Activated T-cell treated with anti-CD3 and anti-CD28 coated beads, Interleukin-2, amount 50 U/mL, for 24 hours (primary cell): ENCODE measurements at regions not wholly inside any gene's neighbourhood (a gene's known extent, or its start where the extent isn't known, plus 50 kb on each side); places are given as distances from the start of the nearest gene placed in this dataset.
"Not testable (repeated sequence)": the region's sequence is repeated elsewhere in the genome, so short reads cannot be mapped to it uniquely, and the experiment has no call there.

Experiments
- DNase-seq: peaks from one replicate; pipeline ENCODE4 v3.0.0-alpha.2; 2020
- H3K27ac Mint-ChIP-seq: 2 replicates; pipeline ENCODE4 v1.8.0; 2020; ENCODE audit warnings: mild to moderate bottlenecking, mixed read lengths
- H3K27me3 Mint-ChIP-seq: 2 replicates; pipeline ENCODE4 v1.8.0; 2020; ENCODE audit warnings: mixed read lengths
- H3K36me3 Mint-ChIP-seq: 2 replicates; pipeline ENCODE4 v1.8.0; 2020; ENCODE audit warnings: low read depth, mixed read lengths
- H3K4me1 Mint-ChIP-seq: 2 replicates; pipeline ENCODE4 v1.8.0; 2020; ENCODE audit warnings: low read depth, mixed read lengths
- H3K4me3 Mint-ChIP-seq: 2 replicates; pipeline ENCODE4 v1.8.0; 2020; ENCODE audit warnings: mild to moderate bottlenecking, moderate library complexity, mixed read lengths
- H3K9me3 Mint-ChIP-seq: 2 replicates; pipeline ENCODE4 v1.8.0; 2020; ENCODE audit warnings: mixed read lengths

DNA sequence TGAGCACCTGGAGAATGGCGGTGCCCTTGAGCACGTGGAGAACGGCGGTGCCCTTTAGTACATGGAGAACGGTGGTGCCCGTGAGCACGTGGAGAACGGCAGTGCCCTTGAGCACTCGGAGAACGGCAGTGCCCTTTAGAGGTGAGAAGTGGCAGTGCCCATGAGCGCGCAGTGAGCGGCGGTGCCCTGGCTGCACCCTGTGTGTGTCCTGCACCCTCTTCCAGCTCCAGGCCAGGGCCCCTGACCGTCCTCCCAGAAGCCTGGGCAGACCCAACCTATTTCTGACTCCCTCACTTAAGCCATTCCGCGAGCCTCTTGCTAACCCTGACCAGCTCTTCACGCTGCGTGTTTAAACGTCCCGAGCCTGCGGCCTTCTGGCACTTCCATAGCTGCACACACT, 151.3 kb downstream of the DLL1 start:
- no peak overlapping the region for H3K4me3 Mint-ChIP-seq
- DNase-seq, result peak; percentile 5

DNA sequence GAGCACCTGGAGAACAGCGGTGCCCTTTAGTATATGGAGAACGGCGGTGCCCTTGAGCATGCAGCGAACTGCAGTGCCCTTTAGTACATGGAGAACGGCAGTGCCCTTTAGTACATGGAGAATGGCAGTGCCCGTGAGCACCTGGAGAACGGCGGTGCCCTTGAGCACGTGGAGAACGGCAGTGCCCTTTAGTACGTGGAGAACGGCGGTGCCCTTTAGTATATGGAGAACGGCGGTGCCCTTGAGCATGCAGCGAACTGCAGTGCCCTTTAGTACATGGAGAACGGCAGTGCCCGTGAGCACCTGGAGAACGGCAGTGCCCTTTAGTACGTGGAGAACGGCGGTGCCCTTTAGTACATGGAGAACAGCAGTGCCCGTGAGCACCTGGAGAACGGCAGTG, 151.8 kb downstream of the DLL1 start:
- not testable (repeated sequence) for H3K9me3 Mint-ChIP-seq, DNase-seq, H3K36me3 Mint-ChIP-seq, H3K4me3 Mint-ChIP-seq, H3K4me1 Mint-ChIP-seq, H3K27ac Mint-ChIP-seq, H3K27me3 Mint-ChIP-seq

More for the DNA sequence above, 151.3 kb downstream of the DLL1 start:
- Mint-ChIP-seq H3K27ac (no peak overlapping the region), H3K4me1 (peaks cover 2% of the 10 kb centered on the region), H3K36me3 (peaks cover 1% of the 10 kb centered on the region), H3K9me3 (peaks cover 8% of the 10 kb centered on the region), H3K27me3 (peaks cover 5% of the 10 kb centered on the region)

GRCh38 chr6:170137911-170138910, 152.7 kb downstream of the DLL1 start:
- H3K27me3 Mint-ChIP-seq, result peaks cover 5% of the 10 kb centered on the region
- H3K4me1 Mint-ChIP-seq, result no peaks in the 10 kb centered on the region
- H3K9me3 Mint-ChIP-seq, result peaks cover 2% of the 10 kb centered on the region
- H3K27ac Mint-ChIP-seq, result no peak overlapping the region
- no peaks in the 10 kb centered on the region for H3K36me3 Mint-ChIP-seq
- DNase-seq, result peak; percentile 20
- H3K4me3 Mint-ChIP-seq, result no peak overlapping the region

DNA sequence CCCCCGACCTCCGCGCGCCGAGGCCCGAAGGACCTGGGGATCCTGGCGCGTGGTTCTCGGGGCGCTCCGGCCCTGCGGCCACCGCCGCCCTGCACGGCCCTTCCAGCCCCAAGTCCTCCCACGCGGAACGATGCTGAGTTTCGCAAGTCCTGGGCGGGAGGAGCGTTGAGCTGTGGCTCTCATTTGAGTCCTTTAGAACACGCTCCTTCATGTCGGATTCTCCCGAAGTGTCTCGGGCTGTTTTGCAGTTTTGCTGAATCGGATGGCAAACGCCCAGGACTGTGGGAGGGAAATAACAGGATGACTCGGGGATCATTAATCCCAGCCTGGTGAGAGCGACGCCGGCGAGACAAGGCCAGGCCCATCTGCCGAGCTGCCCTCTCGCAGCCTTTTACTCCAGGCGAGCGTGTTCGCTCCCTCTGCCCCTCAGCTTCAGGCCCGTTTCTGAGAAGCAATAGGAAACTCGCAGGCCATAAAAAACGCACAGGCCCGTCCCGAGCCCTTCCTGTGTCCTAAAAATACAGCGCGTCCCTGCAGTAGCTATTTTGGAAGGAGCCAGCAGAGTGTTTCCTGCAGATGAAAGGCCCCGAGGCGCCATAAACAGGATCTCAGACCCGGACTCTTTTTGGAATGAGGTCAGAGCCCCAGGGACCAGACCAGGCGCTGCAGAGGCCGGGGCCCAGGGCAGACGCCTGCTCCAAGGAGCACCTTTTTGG, 153.5 kb downstream of the DLL1 start:
- H3K4me3 Mint-ChIP-seq, result no peak overlapping the region
- no peaks in the 10 kb centered on the region for H3K9me3 Mint-ChIP-seq
- H3K27ac Mint-ChIP-seq, result no peak overlapping the region
- DNase-seq, result peak; percentile 13
- H3K27me3 Mint-ChIP-seq, result peaks cover 5% of the 10 kb centered on the region
- H3K4me1 Mint-ChIP-seq, result no peaks in the 10 kb centered on the region
- H3K36me3 Mint-ChIP-seq, result no peaks in the 10 kb centered on the region

GRCh38 chr6:170136541-170137175, 154.2 kb downstream of the DLL1 start:
- no peaks in the 10 kb centered on the region for H3K4me1 Mint-ChIP-seq
- H3K4me3 Mint-ChIP-seq, result no peak overlapping the region
- H3K36me3 Mint-ChIP-seq, result no peaks in the 10 kb centered on the region
- peak; percentile 12 for DNase-seq
- no peak overlapping the region for H3K27ac Mint-ChIP-seq
- peaks cover 5% of the 10 kb centered on the region for H3K27me3 Mint-ChIP-seq
- H3K9me3 Mint-ChIP-seq, result no peaks in the 10 kb centered on the region

GRCh38 chr6:170135821-170136471, 154.9 kb downstream of the DLL1 start:
- Mint-ChIP-seq H3K9me3 (no peaks in the 10 kb centered on the region), H3K27me3 (peaks cover 5% of the 10 kb centered on the region), H3K36me3 (no peaks in the 10 kb centered on the region), H3K27ac (no peak overlapping the region), H3K4me1 (no peaks in the 10 kb centered on the region), H3K4me3 (no peak overlapping the region)
- no peak for DNase-seq

DNA sequence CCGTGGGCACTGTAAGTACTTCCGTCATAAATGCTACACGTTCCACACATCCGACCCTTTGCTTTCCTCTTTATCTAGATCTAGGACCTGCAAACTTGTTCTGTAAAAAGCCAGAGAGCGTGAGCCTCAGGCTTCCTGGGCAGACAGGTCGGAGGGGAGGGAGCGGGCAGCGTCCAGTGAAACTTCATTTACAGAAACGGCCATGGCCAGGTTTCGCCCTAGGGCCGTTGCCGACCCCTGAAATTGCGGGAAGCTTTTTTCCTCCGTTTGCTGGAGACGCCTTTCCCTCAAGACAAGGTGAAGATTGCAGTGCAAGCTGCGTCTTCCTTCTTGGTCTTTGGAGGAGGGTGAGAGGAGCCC, 155.4 kb downstream of the DLL1 start:
- no peaks in the 10 kb centered on the region for H3K9me3 Mint-ChIP-seq
- no peaks in the 10 kb centered on the region for H3K36me3 Mint-ChIP-seq
- DNase-seq, result peak; percentile 18
- H3K4me3 Mint-ChIP-seq, result no peak overlapping the region
- H3K4me1 Mint-ChIP-seq, result no peaks in the 10 kb centered on the region
- no peak overlapping the region for H3K27ac Mint-ChIP-seq
- peaks cover 5% of the 10 kb centered on the region for H3K27me3 Mint-ChIP-seq

- no peak overlapping the region for H3K27ac Mint-ChIP-seq
- DNase-seq, result peak; percentile 19
- H3K4me3 Mint-ChIP-seq, result no peak overlapping the region
- no peaks in the 10 kb centered on the region for H3K36me3 Mint-ChIP-seq
- no peaks in the 10 kb centered on the region for H3K4me1 Mint-ChIP-seq
- peaks cover 5% of the 10 kb centered on the region for H3K27me3 Mint-ChIP-seq
- no peaks in the 10 kb centered on the region for H3K9me3 Mint-ChIP-seq
These were observed 156.1 kb downstream of the DLL1 start for GRCh38 chr6:170134471-170135440.

DNA sequence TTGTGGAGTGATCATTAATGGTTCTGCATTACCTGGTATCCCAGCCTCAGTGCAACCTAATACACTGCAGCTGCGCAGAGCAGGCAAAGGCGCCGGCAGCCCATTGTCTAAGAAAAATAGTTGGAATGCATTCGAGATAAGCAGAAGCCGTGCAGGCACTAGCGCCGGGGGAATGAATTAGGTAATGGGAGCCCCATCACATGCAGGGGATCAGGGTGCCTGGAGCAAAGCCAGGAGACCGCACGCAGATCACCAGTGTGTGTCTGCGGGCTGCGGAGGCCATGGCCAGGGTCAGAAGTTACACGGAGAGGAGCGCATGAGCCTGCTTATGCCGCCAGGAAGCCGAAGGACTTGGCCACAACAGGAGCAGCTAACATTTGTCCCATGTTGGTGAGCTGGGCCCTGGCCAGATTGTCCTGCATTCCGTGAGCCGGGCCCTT, 156.8 kb downstream of the DLL1 start:
- no peaks in the 10 kb centered on the region for H3K36me3 Mint-ChIP-seq
- H3K27ac Mint-ChIP-seq, result no peak overlapping the region
- peaks cover 5% of the 10 kb centered on the region for H3K27me3 Mint-ChIP-seq
- no peaks in the 10 kb centered on the region for H3K9me3 Mint-ChIP-seq
- no peak overlapping the region for H3K4me3 Mint-ChIP-seq
- no peaks in the 10 kb centered on the region for H3K4me1 Mint-ChIP-seq
- DNase-seq, result peak; percentile 12

GRCh38 chr6:170132561-170132991, 158.3 kb downstream of the DLL1 start:
- Mint-ChIP-seq H3K4me3 (no peak overlapping the region), H3K4me1 (no peaks in the 10 kb centered on the region), H3K36me3 (no peaks in the 10 kb centered on the region), H3K27me3 (peaks cover 5% of the 10 kb centered on the region), H3K9me3 (no peaks in the 10 kb centered on the region), H3K27ac (no peak overlapping the region)
- DNase-seq, result peak; percentile 23

DNA sequence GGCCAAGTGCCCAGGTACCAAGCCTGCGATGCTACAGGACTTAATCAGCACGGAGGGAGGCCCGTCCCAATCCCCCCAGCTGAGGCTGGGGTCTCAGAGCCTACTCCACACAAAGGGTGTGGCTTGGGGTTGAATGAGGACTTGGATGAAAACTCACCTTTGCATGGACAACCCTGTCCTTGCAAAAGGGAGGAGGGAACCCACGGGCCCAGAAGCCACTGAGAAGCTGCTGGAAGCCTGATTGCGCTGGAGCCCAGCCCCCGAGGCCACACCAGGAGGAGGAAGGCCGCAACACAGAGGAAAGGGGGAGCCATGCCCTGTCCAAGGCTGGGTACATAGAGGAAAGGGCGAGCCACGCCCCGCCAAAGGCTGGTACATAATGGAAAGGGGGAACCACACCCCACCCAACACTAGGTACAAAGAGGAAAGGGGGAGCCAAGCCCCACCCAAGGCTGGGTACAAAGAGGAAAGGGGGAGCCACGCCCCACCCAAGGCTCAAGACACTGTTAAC, 158.8 kb downstream of the DLL1 start:
- Mint-ChIP-seq H3K36me3 (no peaks in the 10 kb centered on the region), H3K27me3 (peaks cover 5% of the 10 kb centered on the region), H3K4me3 (no peak overlapping the region), H3K9me3 (no peaks in the 10 kb centered on the region), H3K4me1 (no peaks in the 10 kb centered on the region), H3K27ac (no peak overlapping the region)
- DNase-seq, result peak; percentile 14

DNA sequence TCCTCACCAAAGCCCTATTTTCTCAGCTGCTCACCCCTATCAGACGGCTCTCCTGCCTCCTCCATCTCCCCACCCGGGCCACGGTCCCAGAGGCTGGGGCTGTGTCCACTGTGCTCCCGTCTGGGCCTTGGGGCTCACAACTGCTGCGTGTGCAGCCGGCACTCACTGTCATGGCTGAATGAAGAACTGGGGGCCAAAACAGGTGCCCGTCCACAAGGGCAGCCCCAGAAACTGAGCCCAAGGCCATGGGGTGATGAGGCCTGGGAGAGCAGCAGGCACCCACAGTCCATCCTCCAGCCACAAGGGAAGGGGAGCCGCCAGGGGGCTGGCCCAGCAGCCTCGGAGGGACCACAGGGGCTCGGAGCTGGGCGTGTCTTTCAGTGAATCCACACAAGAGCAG, 159.5 kb downstream of the DLL1 start:
- Mint-ChIP-seq H3K27ac (no peak overlapping the region), H3K4me3 (no peak overlapping the region), H3K36me3 (no peaks in the 10 kb centered on the region), H3K4me1 (no peaks in the 10 kb centered on the region), H3K9me3 (no peaks in the 10 kb centered on the region), H3K27me3 (peaks cover 5% of the 10 kb centered on the region)
- peak; percentile 13 for DNase-seq

GRCh38 chr6:170130771-170131241, 160.1 kb downstream of the DLL1 start:
- Mint-ChIP-seq H3K27ac (no peak overlapping the region), H3K9me3 (no peaks in the 10 kb centered on the region), H3K4me1 (no peaks in the 10 kb centered on the region), H3K27me3 (peaks cover 5% of the 10 kb centered on the region), H3K36me3 (no peaks in the 10 kb centered on the region), H3K4me3 (no peak overlapping the region)
- DNase-seq, result peak; percentile 20
